ENCODE measurements at regions not wholly inside any gene's neighbourhood (a gene's known extent, or its start where the extent isn't known, plus 50 kb on each side); places are given as distances from the start of the nearest gene placed in this dataset.

DNA sequence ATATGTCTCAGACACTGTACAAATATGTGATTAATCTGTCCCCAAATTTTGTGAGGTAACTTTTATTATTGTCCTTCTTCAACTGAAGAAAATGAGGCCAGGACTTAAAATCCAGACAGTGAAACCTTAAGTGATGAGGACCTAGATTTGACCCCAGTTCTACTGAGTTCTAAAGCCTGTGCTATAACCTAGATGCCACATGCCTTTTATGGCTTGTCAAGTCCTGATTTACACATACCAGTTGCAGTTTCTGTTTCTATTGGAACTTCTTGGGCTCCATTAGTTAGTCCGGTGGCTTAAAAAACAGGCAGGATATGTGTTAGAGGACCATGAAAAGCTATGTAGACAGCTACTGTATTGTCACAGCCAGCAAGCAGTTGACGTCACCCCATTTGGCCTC is 436.5 kb upstream of the KLHL1 start:
- TF ChIP-seq, protein P1, sequence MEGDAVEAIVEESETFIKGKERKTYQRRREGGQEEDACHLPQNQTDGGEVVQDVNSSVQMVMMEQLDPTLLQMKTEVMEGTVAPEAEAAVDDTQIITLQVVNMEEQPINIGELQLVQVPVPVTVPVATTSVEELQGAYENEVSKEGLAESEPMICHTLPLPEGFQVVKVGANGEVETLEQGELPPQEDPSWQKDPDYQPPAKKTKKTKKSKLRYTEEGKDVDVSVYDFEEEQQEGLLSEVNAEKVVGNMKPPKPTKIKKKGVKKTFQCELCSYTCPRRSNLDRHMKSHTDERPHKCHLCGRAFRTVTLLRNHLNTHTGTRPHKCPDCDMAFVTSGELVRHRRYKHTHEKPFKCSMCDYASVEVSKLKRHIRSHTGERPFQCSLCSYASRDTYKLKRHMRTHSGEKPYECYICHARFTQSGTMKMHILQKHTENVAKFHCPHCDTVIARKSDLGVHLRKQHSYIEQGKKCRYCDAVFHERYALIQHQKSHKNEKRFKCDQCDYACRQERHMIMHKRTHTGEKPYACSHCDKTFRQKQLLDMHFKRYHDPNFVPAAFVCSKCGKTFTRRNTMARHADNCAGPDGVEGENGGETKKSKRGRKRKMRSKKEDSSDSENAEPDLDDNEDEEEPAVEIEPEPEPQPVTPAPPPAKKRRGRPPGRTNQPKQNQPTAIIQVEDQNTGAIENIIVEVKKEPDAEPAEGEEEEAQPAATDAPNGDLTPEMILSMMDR (IDR thresholded peaks at IDR 0.05) = no peak
- no peak for TF ChIP-seq EP300 (IDR thresholded peaks at IDR 0.05)
- no peak for TF ChIP-seq POLR2AphosphoS5 (IDR thresholded peaks at IDR 0.05)
